BE2C (cell line): ENCODE measurements at regions not wholly inside any gene's neighbourhood (a gene's known extent, or its start where the extent isn't known, plus 50 kb on each side); places are given as distances from the start of the nearest gene placed in this dataset.

Experiments
- DNase-seq: peaks from one replicate; pipeline ENCODE4 v3.0.0-alpha.2; 2020
- H3K27me3 ChIP-seq: fragments of 250-450 bp; sonication (Bioruptor Pico); 2 replicates; pipeline ENCODE4 v1.5.1; 2020; ENCODE audit warnings: mild to moderate bottlenecking
- H3K36me3 ChIP-seq: fragments of 250-450 bp; sonication (Bioruptor Pico); 2 replicates; pipeline ENCODE4 v1.5.1; 2020; ENCODE audit warnings: mild to moderate bottlenecking
- H3K4me1 ChIP-seq: fragments of 250-450 bp; sonication (Bioruptor Pico); 2 replicates; pipeline ENCODE4 v1.5.1; 2020
- H3K4me3 ChIP-seq: 2 replicates; pipeline ENCODE4 v1.5.1; 2011; ENCODE audit warnings: low read depth, low read length
- H3K9me3 ChIP-seq: fragments of 250-450 bp; sonication (Bioruptor Pico); 2 replicates; pipeline ENCODE4 v1.5.1; 2020
- TF ChIP-seq, protein P1 (sequence below): IDR thresholded peaks from 2 replicates; pipeline ENCODE4 v1.5.1; 2012; ENCODE audit warnings: mild to moderate bottlenecking, low read depth, low read length

DNA sequence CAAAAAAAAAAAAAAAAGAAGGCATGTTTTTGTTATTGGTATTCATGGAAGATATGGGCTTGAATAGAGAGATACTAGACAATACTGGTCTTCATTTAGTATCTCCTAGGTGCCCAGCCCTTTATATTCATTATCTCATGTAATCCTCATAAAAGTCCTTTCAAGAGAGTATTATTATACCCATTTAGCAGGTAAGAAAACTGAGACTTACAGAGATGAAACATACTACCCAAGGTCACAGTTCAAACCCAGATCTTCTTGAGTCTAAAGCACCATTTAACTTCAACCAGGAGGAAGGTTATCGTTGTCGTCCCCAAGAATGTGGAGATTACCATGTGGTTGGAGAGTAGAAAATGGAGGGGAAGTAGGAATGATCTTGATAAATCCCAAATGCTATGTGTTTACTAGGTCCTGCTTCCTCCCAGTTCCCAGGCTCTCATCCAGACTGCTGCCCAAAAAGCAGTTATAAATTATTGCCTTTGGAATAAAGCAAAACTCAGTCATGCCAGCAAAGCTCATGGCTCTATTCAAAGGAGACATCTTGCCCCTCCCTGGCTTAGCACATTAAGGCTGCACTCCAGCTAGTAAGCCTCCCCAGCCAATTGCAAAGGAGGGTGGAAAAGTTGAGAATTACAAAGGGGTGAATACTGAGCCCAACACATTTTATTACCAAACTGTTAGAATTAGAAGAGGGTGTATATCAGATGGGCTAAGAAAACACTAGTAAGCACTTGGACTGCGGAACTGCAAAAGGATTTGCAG is 163.9 kb downstream of the PIK3R1 start:
- no peaks in the 10 kb centered on the region for H3K27me3 ChIP-seq
- TF ChIP-seq, protein P1, sequence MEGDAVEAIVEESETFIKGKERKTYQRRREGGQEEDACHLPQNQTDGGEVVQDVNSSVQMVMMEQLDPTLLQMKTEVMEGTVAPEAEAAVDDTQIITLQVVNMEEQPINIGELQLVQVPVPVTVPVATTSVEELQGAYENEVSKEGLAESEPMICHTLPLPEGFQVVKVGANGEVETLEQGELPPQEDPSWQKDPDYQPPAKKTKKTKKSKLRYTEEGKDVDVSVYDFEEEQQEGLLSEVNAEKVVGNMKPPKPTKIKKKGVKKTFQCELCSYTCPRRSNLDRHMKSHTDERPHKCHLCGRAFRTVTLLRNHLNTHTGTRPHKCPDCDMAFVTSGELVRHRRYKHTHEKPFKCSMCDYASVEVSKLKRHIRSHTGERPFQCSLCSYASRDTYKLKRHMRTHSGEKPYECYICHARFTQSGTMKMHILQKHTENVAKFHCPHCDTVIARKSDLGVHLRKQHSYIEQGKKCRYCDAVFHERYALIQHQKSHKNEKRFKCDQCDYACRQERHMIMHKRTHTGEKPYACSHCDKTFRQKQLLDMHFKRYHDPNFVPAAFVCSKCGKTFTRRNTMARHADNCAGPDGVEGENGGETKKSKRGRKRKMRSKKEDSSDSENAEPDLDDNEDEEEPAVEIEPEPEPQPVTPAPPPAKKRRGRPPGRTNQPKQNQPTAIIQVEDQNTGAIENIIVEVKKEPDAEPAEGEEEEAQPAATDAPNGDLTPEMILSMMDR = no peak
- H3K4me3 ChIP-seq = no peak overlapping the region
- DNase-seq = no peak
- H3K36me3 ChIP-seq = no peaks in the 10 kb centered on the region
- no peaks in the 10 kb centered on the region for H3K4me1 ChIP-seq
- no peaks in the 10 kb centered on the region for H3K9me3 ChIP-seq

DNA sequence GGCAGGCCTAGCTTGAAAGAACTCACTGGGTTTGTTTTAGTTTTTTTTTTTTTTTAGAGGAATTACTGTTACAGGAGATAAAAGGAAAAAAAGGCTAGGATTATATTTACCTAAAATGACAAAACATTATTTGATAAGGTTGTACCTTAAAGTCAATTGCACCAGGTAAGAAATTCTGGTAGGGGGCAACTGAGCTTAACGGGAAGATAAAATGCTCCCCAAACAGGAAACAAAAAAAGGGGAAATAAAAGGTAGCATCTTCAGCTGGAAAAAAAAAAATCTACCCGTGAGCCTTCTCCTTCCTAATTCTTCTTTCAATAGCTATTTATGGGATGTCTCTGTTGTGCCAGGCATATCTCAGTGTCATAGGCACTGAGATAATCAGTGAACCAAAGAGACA is 164.5 kb downstream of the PIK3R1 start:
- no peaks in the 10 kb centered on the region for H3K36me3 ChIP-seq
- no peak for DNase-seq
- no peaks in the 10 kb centered on the region for H3K9me3 ChIP-seq
- no peaks in the 10 kb centered on the region for H3K4me1 ChIP-seq
- TF ChIP-seq, protein P1 = no peak
- no peak overlapping the region for H3K4me3 ChIP-seq
- no peaks in the 10 kb centered on the region for H3K27me3 ChIP-seq

DNA sequence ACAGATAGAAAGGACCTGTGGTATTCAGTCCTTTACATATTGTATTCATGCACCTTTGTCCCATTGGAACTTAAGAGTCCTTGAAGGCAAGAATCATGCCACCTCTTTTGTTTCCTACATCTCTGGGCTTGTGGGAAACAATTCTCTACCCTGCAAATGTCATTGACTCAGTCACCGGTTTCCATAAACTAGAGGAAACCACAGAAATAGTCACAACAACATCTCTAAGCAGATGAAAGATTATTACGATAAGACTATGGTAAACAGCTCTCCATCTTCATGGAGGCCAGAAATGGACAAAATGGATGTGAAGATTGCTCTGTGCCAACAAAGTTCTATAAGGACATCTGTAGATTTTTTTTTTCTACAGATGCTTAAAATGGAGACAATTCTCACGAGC is 165.5 kb downstream of the PIK3R1 start:
- no peaks in the 10 kb centered on the region for H3K27me3 ChIP-seq
- no peaks in the 10 kb centered on the region for H3K9me3 ChIP-seq
- H3K36me3 ChIP-seq = no peaks in the 10 kb centered on the region
- no peak overlapping the region for H3K4me3 ChIP-seq
- TF ChIP-seq, protein P1 = no peak
- DNase-seq = no peak
- no peaks in the 10 kb centered on the region for H3K4me1 ChIP-seq

DNA sequence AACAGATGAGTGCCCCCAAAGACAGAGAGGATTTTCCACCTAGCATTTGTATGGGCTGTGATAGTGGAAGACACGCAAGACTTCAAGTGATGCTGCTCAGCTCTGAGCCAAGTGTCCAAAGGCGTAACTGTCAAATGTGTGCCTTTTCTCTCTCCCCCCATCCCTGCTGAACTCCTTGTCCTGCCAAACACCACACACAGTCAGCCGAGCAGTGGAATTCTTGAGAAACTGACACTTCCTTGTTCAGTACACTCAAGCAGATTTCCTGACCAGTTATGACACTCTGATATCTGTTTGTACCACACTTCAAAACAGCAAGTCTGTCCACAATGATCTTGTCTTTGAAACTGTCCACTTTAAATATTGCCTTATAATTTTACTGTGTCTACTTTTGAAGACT is 166.4 kb downstream of the PIK3R1 start:
- Histone ChIP-seq H3K9me3 (no peaks in the 10 kb centered on the region), H3K36me3 (no peaks in the 10 kb centered on the region)
- DNase-seq = no peak

DNA sequence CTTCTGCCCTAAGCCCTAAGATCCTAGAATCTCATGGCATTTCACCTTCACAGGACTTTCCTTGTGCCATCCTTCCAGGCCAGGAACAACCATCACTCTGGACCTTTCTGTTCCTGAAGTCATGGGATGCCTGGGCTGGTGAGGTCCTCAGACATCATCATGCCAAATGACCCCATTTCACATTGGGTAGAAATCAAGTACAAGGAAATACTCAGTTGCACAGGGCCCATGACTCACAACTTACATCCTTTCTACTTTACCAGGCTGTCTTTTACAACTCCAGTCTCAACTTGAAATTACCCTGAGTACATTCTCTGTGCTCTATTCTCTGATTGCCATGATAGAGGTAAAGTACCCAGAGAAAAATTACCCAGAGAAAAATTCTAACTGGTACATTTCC is 167.1 kb downstream of the PIK3R1 start:
- no peaks in the 10 kb centered on the region for H3K36me3 ChIP-seq
- no peak for DNase-seq
- H3K9me3 ChIP-seq = no peaks in the 10 kb centered on the region
- H3K4me3 ChIP-seq = no peak overlapping the region
- TF ChIP-seq, protein P1 = no peak
- no peaks in the 10 kb centered on the region for H3K27me3 ChIP-seq
- H3K4me1 ChIP-seq = no peaks in the 10 kb centered on the region

More for the DNA sequence above, 166.4 kb downstream of the PIK3R1 start:
- H3K4me3 ChIP-seq = no peak overlapping the region
- TF ChIP-seq, protein P1 = no peak
- H3K4me1 ChIP-seq = no peaks in the 10 kb centered on the region
- H3K27me3 ChIP-seq = no peaks in the 10 kb centered on the region

DNA sequence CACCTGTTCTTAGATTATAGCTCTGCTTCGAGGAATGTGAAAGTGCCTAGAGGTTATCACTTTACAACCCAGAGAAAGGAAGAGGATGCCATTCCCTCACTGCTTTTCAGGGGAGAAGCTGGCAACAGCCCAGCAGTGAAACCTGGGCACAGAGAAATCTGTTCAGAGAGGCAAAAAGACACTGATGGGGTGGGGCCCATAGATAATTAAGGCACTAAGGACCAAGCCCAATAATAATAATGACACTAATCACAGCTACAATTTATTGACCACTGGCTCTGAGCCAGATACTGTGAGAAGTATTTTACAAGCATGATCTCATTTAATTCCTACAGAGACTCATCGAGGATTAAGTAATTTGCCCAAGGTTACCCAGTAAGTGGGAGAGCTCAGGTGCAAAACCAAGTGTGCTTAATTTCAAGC is 168.3 kb downstream of the PIK3R1 start:
- Histone ChIP-seq H3K36me3 (no peaks in the 10 kb centered on the region), H3K4me1 (no peaks in the 10 kb centered on the region), H3K27me3 (no peaks in the 10 kb centered on the region), H3K9me3 (no peaks in the 10 kb centered on the region), H3K4me3 (no peak overlapping the region)
- no peak for DNase-seq
- TF ChIP-seq, protein P1 = no peak
